HEK293 (cell line): ENCODE measurements at regions not wholly inside any gene's neighbourhood (a gene's known extent, or its start where the extent isn't known, plus 50 kb on each side); places are given as distances from the start of the nearest gene placed in this dataset.

ENCODE experiments used
- YY1 ChIP-seq: fragments of 450-650 bp; formaldehyde crosslinking; IDR thresholded peaks from 2 replicates; pipeline ENCODE4 v1.5.1; 2018; ENCODE audit warnings: missing biosample characterization, missing genetic modification characterization
- ZBTB1 ChIP-seq: fragments of 450-650 bp; formaldehyde crosslinking; IDR thresholded peaks from 2 replicates; pipeline ENCODE4 v1.5.1; 2016; ENCODE audit warnings: missing biosample characterization, missing genetic modification characterization
- ZNF133 ChIP-seq: fragments of 450-650 bp; formaldehyde crosslinking; IDR thresholded peaks from 2 replicates; pipeline ENCODE4 v1.5.1; 2016; ENCODE audit warnings: missing biosample characterization, missing genetic modification characterization
- ZNF292 ChIP-seq: fragments of 450-650 bp; formaldehyde crosslinking; IDR thresholded peaks from 2 replicates; pipeline ENCODE4 v1.5.1; 2016; ENCODE audit warnings: low read depth, missing biosample characterization, missing genetic modification characterization, borderline replicate concordance
- ZNF311 ChIP-seq: fragments of 450-650 bp; formaldehyde crosslinking; IDR thresholded peaks from 2 replicates; pipeline ENCODE4 v1.5.1; 2017; ENCODE audit warnings: missing biosample characterization, missing genetic modification characterization, borderline replicate concordance
- ZNF596 ChIP-seq: fragments of 450-650 bp; IDR thresholded peaks from 2 replicates; pipeline ENCODE4 v1.5.0; 2018; ENCODE audit warnings: missing biosample characterization, mild to moderate bottlenecking, missing genetic modification characterization, moderate library complexity
- ZNF610 ChIP-seq: fragments of 450-650 bp; formaldehyde crosslinking; IDR thresholded peaks from 2 replicates; pipeline ENCODE4 v1.5.1; 2016; ENCODE audit warnings: missing biosample characterization, missing genetic modification characterization, borderline replicate concordance
- ZNF670 ChIP-seq: fragments of 450-650 bp; formaldehyde crosslinking; IDR thresholded peaks from 2 replicates; pipeline ENCODE4 v1.5.1; 2016; ENCODE audit warnings: missing biosample characterization, missing genetic modification characterization, low read depth
- TF ChIP-seq, protein P1 (sequence below): fragments of 450-650 bp; formaldehyde crosslinking; IDR thresholded peaks from 2 replicates; pipeline ENCODE4 v1.5.1; 2016; ENCODE audit warnings: missing biosample characterization, missing genetic modification characterization
- TF ChIP-seq, protein P2 (sequence below): fragments of 450-650 bp; IDR thresholded peaks from 2 replicates; pipeline ENCODE4 v1.5.1; 2018; ENCODE audit warnings: missing biosample characterization, missing genetic modification characterization
- TF ChIP-seq, protein P3 (sequence below): fragments of 450-650 bp; formaldehyde crosslinking; IDR thresholded peaks from 2 replicates; pipeline ENCODE4 v1.5.1; 2016; ENCODE audit warnings: missing biosample characterization, missing genetic modification characterization

DNA sequence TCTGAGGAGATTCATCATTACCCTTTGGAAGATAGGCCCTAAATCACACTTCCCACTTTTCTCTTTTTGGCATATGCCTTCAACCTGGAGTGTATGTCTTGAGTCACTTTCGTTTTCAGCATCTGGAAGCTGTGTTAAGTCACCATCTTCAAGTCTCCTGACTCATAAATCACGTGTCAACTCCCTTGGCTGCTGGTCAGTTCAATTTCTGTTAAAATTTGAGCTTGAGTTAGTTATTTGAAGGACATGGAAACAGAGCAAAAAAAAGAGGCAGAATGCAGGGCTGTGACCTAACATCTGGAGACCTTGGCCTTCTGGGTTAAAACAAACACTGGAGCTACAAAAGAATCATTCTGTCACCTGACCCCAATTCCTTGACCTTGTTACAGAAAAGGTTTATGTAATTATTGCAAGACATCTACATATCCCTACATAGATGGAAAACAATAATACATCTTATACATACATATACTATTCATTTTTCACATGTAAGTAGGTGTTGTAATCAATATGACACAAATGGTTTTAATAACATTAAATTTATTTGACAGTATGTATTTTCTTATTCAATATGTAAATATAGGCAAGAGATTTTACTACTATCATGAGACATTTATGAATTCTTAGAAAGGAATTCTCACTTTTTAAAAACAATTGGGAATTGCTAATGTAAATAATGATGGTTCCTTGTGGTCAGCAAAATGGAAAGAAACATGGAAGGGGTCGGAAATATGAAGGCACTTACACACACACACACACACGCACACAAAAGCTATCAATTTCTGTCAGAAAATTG, 169.7 kb upstream of the PHYHIPL start:
- TF ChIP-seq, protein P1, sequence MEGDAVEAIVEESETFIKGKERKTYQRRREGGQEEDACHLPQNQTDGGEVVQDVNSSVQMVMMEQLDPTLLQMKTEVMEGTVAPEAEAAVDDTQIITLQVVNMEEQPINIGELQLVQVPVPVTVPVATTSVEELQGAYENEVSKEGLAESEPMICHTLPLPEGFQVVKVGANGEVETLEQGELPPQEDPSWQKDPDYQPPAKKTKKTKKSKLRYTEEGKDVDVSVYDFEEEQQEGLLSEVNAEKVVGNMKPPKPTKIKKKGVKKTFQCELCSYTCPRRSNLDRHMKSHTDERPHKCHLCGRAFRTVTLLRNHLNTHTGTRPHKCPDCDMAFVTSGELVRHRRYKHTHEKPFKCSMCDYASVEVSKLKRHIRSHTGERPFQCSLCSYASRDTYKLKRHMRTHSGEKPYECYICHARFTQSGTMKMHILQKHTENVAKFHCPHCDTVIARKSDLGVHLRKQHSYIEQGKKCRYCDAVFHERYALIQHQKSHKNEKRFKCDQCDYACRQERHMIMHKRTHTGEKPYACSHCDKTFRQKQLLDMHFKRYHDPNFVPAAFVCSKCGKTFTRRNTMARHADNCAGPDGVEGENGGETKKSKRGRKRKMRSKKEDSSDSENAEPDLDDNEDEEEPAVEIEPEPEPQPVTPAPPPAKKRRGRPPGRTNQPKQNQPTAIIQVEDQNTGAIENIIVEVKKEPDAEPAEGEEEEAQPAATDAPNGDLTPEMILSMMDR (tag by site-specific recombination) = no peak
- TF ChIP-seq ZNF596 (no peak), ZBTB1 (tag by site-specific recombination) (no peak), YY1 (tag by site-specific recombination) (no peak), ZNF670 (no peak), ZNF133 (tag by site-specific recombination) (no peak), ZNF292 (tag by site-specific recombination) (no peak), ZNF311 (tag by site-specific recombination) (no peak), ZNF610 (tag by site-specific recombination) (no peak)
- TF ChIP-seq, protein P2, sequence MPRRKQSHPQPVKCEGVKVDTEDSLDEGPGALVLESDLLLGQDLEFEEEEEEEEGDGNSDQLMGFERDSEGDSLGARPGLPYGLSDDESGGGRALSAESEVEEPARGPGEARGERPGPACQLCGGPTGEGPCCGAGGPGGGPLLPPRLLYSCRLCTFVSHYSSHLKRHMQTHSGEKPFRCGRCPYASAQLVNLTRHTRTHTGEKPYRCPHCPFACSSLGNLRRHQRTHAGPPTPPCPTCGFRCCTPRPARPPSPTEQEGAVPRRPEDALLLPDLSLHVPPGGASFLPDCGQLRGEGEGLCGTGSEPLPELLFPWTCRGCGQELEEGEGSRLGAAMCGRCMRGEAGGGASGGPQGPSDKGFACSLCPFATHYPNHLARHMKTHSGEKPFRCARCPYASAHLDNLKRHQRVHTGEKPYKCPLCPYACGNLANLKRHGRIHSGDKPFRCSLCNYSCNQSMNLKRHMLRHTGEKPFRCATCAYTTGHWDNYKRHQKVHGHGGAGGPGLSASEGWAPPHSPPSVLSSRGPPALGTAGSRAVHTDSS (tag by site-specific recombination) = no peak
- TF ChIP-seq, protein P3, sequence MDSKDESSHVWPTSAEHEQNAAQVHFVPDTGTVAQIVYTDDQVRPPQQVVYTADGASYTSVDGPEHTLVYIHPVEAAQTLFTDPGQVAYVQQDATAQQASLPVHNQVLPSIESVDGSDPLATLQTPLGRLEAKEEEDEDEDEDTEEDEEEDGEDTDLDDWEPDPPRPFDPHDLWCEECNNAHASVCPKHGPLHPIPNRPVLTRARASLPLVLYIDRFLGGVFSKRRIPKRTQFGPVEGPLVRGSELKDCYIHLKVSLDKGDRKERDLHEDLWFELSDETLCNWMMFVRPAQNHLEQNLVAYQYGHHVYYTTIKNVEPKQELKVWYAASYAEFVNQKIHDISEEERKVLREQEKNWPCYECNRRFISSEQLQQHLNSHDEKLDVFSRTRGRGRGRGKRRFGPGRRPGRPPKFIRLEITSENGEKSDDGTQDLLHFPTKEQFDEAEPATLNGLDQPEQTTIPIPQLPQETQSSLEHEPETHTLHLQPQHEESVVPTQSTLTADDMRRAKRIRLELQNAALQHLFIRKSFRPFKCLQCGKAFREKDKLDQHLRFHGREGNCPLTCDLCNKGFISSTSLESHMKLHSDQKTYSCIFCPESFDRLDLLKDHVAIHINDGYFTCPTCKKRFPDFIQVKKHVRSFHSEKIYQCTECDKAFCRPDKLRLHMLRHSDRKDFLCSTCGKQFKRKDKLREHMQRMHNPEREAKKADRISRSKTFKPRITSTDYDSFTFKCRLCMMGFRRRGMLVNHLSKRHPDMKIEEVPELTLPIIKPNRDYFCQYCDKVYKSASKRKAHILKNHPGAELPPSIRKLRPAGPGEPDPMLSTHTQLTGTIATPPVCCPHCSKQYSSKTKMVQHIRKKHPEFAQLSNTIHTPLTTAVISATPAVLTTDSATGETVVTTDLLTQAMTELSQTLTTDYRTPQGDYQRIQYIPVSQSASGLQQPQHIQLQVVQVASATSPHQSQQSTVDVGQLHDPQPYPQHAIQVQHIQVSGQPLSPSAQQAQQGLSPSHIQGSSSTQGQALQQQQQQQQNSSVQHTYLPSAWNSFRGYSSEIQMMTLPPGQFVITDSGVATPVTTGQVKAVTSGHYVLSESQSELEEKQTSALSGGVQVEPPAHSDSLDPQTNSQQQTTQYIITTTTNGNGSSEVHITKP (tag by site-specific recombination) = no peak
